ENCODE measurements at regions not wholly inside any gene's neighbourhood (a gene's known extent, or its start where the extent isn't known, plus 50 kb on each side); places are given as distances from the start of the nearest gene placed in this dataset.

DNA sequence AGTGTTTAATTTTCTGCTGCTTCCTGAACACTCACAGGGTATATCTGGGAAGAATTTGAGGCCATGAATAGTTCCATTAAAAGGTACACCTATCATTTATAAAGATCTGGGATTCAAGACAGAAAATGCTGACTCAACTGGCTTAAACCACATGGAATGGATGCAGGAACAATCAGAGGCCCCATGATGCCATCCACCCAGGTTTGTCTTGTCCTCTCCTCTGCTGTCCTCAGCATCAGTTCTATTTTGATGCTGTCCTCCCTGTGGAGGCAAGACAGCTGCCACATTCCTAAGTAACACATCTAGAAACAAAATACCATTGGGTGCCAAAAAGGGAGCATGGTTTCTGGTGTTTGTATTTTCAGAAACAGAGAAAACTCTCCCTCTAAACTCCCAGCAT is 143.4 kb downstream of the ELOVL4 start:
- no peaks in the 10 kb centered on the region for H4K20me1 ChIP-seq (ENCODE audit: insufficient read depth, low read length, poor library complexity, severe bottlenecking)
- TF ChIP-seq, protein P1, sequence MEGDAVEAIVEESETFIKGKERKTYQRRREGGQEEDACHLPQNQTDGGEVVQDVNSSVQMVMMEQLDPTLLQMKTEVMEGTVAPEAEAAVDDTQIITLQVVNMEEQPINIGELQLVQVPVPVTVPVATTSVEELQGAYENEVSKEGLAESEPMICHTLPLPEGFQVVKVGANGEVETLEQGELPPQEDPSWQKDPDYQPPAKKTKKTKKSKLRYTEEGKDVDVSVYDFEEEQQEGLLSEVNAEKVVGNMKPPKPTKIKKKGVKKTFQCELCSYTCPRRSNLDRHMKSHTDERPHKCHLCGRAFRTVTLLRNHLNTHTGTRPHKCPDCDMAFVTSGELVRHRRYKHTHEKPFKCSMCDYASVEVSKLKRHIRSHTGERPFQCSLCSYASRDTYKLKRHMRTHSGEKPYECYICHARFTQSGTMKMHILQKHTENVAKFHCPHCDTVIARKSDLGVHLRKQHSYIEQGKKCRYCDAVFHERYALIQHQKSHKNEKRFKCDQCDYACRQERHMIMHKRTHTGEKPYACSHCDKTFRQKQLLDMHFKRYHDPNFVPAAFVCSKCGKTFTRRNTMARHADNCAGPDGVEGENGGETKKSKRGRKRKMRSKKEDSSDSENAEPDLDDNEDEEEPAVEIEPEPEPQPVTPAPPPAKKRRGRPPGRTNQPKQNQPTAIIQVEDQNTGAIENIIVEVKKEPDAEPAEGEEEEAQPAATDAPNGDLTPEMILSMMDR (conservative IDR thresholded peaks at IDR 0.05; ENCODE audit: low read length): no peak
- TF ChIP-seq EZH2phosphoT487 (IDR thresholded peaks at IDR 0.05; ENCODE audit: borderline replicate concordance): no peak
- H3K9me3 ChIP-seq (ENCODE audit: insufficient read depth, low read depth, low read length): no peaks in the 10 kb centered on the region
- no peaks in the 10 kb centered on the region for H3K4me1 ChIP-seq (ENCODE audit: insufficient read depth, low read length, poor library complexity, severe bottlenecking)
- no peak overlapping the region for H2AFZ ChIP-seq (ENCODE audit: low read length)
- no peak overlapping the region for H3K4me3 ChIP-seq (ENCODE audit: low read length, poor library complexity, severe bottlenecking)
- H3F3A ChIP-seq (ENCODE audit: low read depth): no peaks in the 10 kb centered on the region
- no peaks in the 10 kb centered on the region for H3K79me2 ChIP-seq (ENCODE audit: insufficient read depth, low read length)
- no peaks in the 10 kb centered on the region for H3K9me2 ChIP-seq (replicated peaks; ENCODE audit: low read depth, low read length)
- no peak overlapping the region for H3K9ac ChIP-seq (ENCODE audit: low read depth, low read length, poor library complexity, severe bottlenecking)
- no peaks in the 10 kb centered on the region for H3K27me3 ChIP-seq (ENCODE audit: insufficient read depth, low read length, poor library complexity, severe bottlenecking)
- no peak overlapping the region for H3K4me2 ChIP-seq (ENCODE audit: low read depth, low read length, poor library complexity, severe bottlenecking)
- H3K36me3 ChIP-seq (ENCODE audit: insufficient read depth, low read length): no peaks in the 10 kb centered on the region

DNA sequence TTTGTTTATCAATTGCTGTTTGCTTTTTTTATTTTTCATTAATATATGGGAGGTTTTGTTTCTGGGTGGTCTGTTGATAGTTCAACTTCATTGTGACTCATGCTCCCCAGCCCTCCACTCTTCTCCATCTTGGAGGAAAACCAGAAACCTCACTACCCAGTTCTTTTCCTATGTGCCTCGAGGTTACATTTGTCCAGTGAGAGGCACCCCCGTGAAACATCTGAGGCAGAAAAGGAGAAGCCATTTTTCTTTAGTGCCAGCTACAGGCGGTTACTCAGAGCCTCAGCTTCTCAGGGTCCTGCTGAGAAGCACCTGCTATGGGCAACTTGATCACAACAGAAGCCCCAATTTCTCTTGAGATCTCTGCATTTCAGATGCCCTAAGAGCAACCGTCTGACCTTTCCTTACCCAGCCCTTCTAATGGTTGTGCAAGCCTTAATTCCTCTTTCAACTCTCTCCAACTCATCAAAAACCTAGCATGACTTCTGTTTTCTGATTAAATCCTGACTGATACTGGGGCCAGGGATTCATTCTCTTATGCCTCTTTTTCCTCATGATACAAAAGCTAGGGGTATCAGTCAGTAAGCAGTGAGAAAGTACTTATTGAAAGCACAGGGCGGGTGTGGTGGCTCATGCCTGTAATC is 144.6 kb downstream of the ELOVL4 start:
- H3K9ac ChIP-seq (ENCODE audit: low read depth, low read length, poor library complexity, severe bottlenecking): no peak overlapping the region
- H2AFZ ChIP-seq (ENCODE audit: low read length): no peak overlapping the region
- H3K27me3 ChIP-seq (ENCODE audit: insufficient read depth, low read length, poor library complexity, severe bottlenecking): no peaks in the 10 kb centered on the region
- no peak overlapping the region for H3K4me2 ChIP-seq (ENCODE audit: low read depth, low read length, poor library complexity, severe bottlenecking)
- no peak overlapping the region for H3K4me3 ChIP-seq (ENCODE audit: low read length, poor library complexity, severe bottlenecking)
- no peaks in the 10 kb centered on the region for H3K9me2 ChIP-seq (replicated peaks; ENCODE audit: low read depth, low read length)
- H4K20me1 ChIP-seq (ENCODE audit: insufficient read depth, low read length, poor library complexity, severe bottlenecking): no peaks in the 10 kb centered on the region
- H3K4me1 ChIP-seq (ENCODE audit: insufficient read depth, low read length, poor library complexity, severe bottlenecking): no peaks in the 10 kb centered on the region
- TF ChIP-seq EZH2phosphoT487 (IDR thresholded peaks at IDR 0.05; ENCODE audit: borderline replicate concordance): no peak
- TF ChIP-seq, protein P1 (conservative IDR thresholded peaks at IDR 0.05; ENCODE audit: low read length): no peak
- H3K79me2 ChIP-seq (ENCODE audit: insufficient read depth, low read length): no peaks in the 10 kb centered on the region
- H3F3A ChIP-seq (ENCODE audit: low read depth): no peaks in the 10 kb centered on the region
- H3K36me3 ChIP-seq (ENCODE audit: insufficient read depth, low read length): no peaks in the 10 kb centered on the region
- H3K9me3 ChIP-seq (ENCODE audit: insufficient read depth, low read depth, low read length): no peaks in the 10 kb centered on the region

GRCh38 chr6:79801362-79801761 is 146.0 kb downstream of the ELOVL4 start:
- H3K4me1 ChIP-seq (ENCODE audit: insufficient read depth, low read length, poor library complexity, severe bottlenecking): no peaks in the 10 kb centered on the region
- H3K9me2 ChIP-seq (replicated peaks; ENCODE audit: low read depth, low read length): no peaks in the 10 kb centered on the region
- H3K9me3 ChIP-seq (ENCODE audit: insufficient read depth, low read depth, low read length): no peaks in the 10 kb centered on the region
- H3F3A ChIP-seq (ENCODE audit: low read depth): no peaks in the 10 kb centered on the region
- no peak overlapping the region for H3K9ac ChIP-seq (ENCODE audit: low read depth, low read length, poor library complexity, severe bottlenecking)
- no peaks in the 10 kb centered on the region for H3K27me3 ChIP-seq (ENCODE audit: insufficient read depth, low read length, poor library complexity, severe bottlenecking)
- H3K36me3 ChIP-seq (ENCODE audit: insufficient read depth, low read length): no peaks in the 10 kb centered on the region
- H4K20me1 ChIP-seq (ENCODE audit: insufficient read depth, low read length, poor library complexity, severe bottlenecking): no peaks in the 10 kb centered on the region
- H3K79me2 ChIP-seq (ENCODE audit: insufficient read depth, low read length): no peaks in the 10 kb centered on the region
- H2AFZ ChIP-seq (ENCODE audit: low read length): no peak overlapping the region
- no peak overlapping the region for H3K4me3 ChIP-seq (ENCODE audit: low read length, poor library complexity, severe bottlenecking)
- no peak overlapping the region for H3K4me2 ChIP-seq (ENCODE audit: low read depth, low read length, poor library complexity, severe bottlenecking)
- TF ChIP-seq EZH2phosphoT487 (IDR thresholded peaks at IDR 0.05; ENCODE audit: borderline replicate concordance): no peak
- TF ChIP-seq, protein P1 (conservative IDR thresholded peaks at IDR 0.05; ENCODE audit: low read length): no peak
